ENCODE measurements at regions not wholly inside any gene's neighbourhood (a gene's known extent, or its start where the extent isn't known, plus 50 kb on each side); places are given as distances from the start of the nearest gene placed in this dataset.

- no peaks in the 10 kb centered on the region for H3K4me1 Mint-ChIP-seq
- no peak overlapping the region for H3K4me3 Mint-ChIP-seq
- no peak overlapping the region for H3K27ac Mint-ChIP-seq
- no peaks in the 10 kb centered on the region; the same call in 2 of the 3 replicates for H3K36me3 Mint-ChIP-seq (ENCODE audit: low read depth)
- no peak for TF ChIP-seq ZNF114 (CRISPR knock-in tag; IDR thresholded peaks at IDR 0.05)
- TF ChIP-seq CTCF (conservative IDR thresholded peaks at IDR 0.05; ENCODE audit: low read depth in 2 of 2), result no peak
- no peak for TF ChIP-seq EZH2phosphoT487 (IDR thresholded peaks at IDR 0.05; ENCODE audit: unreplicated experiment)
- TF ChIP-seq, protein P1, sequence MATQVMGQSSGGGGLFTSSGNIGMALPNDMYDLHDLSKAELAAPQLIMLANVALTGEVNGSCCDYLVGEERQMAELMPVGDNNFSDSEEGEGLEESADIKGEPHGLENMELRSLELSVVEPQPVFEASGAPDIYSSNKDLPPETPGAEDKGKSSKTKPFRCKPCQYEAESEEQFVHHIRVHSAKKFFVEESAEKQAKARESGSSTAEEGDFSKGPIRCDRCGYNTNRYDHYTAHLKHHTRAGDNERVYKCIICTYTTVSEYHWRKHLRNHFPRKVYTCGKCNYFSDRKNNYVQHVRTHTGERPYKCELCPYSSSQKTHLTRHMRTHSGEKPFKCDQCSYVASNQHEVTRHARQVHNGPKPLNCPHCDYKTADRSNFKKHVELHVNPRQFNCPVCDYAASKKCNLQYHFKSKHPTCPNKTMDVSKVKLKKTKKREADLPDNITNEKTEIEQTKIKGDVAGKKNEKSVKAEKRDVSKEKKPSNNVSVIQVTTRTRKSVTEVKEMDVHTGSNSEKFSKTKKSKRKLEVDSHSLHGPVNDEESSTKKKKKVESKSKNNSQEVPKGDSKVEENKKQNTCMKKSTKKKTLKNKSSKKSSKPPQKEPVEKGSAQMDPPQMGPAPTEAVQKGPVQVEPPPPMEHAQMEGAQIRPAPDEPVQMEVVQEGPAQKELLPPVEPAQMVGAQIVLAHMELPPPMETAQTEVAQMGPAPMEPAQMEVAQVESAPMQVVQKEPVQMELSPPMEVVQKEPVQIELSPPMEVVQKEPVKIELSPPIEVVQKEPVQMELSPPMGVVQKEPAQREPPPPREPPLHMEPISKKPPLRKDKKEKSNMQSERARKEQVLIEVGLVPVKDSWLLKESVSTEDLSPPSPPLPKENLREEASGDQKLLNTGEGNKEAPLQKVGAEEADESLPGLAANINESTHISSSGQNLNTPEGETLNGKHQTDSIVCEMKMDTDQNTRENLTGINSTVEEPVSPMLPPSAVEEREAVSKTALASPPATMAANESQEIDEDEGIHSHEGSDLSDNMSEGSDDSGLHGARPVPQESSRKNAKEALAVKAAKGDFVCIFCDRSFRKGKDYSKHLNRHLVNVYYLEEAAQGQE (IDR thresholded peaks at IDR 0.05; ENCODE audit: unreplicated experiment), result no peak
- TF ChIP-seq EZH2 (IDR thresholded peaks at IDR 0.05; ENCODE audit: low read depth, unreplicated experiment), result no peak
- no peak for TF ChIP-seq POLR2AphosphoS5 (IDR thresholded peaks at IDR 0.05; ENCODE audit: low read depth)
- TF ChIP-seq, protein P2, sequence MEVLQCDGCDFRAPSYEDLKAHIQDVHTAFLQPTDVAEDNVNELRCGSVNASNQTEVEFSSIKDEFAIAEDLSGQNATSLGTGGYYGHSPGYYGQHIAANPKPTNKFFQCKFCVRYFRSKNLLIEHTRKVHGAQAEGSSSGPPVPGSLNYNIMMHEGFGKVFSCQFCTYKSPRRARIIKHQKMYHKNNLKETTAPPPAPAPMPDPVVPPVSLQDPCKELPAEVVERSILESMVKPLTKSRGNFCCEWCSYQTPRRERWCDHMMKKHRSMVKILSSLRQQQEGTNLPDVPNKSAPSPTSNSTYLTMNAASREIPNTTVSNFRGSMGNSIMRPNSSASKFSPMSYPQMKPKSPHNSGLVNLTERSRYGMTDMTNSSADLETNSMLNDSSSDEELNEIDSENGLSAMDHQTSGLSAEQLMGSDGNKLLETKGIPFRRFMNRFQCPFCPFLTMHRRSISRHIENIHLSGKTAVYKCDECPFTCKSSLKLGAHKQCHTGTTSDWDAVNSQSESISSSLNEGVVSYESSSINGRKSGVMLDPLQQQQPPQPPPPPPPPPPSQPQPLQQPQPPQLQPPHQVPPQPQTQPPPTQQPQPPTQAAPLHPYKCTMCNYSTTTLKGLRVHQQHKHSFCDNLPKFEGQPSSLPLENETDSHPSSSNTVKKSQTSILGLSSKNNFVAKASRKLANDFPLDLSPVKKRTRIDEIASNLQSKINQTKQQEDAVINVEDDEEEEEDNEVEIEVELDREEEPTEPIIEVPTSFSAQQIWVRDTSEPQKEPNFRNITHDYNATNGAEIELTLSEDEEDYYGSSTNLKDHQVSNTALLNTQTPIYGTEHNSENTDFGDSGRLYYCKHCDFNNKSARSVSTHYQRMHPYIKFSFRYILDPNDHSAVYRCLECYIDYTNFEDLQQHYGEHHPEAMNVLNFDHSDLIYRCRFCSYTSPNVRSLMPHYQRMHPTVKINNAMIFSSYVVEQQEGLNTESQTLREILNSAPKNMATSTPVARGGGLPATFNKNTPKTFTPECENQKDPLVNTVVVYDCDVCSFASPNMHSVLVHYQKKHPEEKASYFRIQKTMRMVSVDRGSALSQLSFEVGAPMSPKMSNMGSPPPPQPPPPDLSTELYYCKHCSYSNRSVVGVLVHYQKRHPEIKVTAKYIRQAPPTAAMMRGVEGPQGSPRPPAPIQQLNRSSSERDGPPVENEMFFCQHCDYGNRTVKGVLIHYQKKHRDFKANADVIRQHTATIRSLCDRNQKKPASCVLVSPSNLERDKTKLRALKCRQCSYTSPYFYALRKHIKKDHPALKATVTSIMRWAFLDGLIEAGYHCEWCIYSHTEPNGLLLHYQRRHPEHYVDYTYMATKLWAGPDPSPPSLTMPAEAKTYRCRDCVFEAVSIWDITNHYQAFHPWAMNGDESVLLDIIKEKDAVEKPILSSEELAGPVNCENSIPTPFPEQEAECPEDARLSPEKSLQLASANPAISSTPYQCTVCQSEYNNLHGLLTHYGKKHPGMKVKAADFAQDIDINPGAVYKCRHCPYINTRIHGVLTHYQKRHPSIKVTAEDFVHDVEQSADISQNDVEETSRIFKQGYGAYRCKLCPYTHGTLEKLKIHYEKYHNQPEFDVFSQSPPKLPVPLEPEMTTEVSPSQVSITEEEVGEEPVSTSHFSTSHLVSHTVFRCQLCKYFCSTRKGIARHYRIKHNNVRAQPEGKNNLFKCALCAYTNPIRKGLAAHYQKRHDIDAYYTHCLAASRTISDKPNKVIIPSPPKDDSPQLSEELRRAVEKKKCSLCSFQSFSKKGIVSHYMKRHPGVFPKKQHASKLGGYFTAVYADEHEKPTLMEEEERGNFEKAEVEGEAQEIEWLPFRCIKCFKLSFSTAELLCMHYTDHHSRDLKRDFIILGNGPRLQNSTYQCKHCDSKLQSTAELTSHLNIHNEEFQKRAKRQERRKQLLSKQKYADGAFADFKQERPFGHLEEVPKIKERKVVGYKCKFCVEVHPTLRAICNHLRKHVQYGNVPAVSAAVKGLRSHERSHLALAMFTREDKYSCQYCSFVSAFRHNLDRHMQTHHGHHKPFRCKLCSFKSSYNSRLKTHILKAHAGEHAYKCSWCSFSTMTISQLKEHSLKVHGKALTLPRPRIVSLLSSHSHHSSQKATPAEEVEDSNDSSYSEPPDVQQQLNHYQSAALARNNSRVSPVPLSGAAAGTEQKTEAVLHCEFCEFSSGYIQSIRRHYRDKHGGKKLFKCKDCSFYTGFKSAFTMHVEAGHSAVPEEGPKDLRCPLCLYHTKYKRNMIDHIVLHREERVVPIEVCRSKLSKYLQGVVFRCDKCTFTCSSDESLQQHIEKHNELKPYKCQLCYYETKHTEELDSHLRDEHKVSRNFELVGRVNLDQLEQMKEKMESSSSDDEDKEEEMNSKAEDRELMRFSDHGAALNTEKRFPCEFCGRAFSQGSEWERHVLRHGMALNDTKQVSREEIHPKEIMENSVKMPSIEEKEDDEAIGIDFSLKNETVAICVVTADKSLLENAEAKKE (CRISPR knock-in tag; IDR thresholded peaks at IDR 0.05), result no peak
- TF ChIP-seq CREB1 (CRISPR knock-in tag; IDR thresholded peaks at IDR 0.05; ENCODE audit: low read depth), result no peak
- no peak for TF ChIP-seq JUNB (IDR thresholded peaks at IDR 0.05; ENCODE audit: unreplicated experiment)
- TF ChIP-seq ZNF331 (CRISPR knock-in tag; IDR thresholded peaks at IDR 0.05; ENCODE audit: low read depth), result no peak
- no peak for TF ChIP-seq STAT1 (IDR thresholded peaks at IDR 0.05; ENCODE audit: unreplicated experiment)
- TF ChIP-seq NANOG (IDR thresholded peaks at IDR 0.05; ENCODE audit: borderline replicate concordance), result no peak
- TF ChIP-seq, protein P3, sequence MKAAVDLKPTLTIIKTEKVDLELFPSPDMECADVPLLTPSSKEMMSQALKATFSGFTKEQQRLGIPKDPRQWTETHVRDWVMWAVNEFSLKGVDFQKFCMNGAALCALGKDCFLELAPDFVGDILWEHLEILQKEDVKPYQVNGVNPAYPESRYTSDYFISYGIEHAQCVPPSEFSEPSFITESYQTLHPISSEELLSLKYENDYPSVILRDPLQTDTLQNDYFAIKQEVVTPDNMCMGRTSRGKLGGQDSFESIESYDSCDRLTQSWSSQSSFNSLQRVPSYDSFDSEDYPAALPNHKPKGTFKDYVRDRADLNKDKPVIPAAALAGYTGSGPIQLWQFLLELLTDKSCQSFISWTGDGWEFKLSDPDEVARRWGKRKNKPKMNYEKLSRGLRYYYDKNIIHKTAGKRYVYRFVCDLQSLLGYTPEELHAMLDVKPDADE (IDR thresholded peaks at IDR 0.05), result no peak
- Histone ChIP-seq H3K4me3 (no peak overlapping the region), H3K36me3 (ENCODE audit: insufficient read depth) (no peaks in the 10 kb centered on the region), H3K9me2 (ENCODE audit: insufficient read depth) (peaks cover 6% of the 10 kb centered on the region; the same call in 1 of the 2 replicates), H3K27me3 (ENCODE audit: insufficient read depth) (no peaks in the 10 kb centered on the region), H3F3A (replicated peaks; ENCODE audit: low read depth) (no peaks in the 10 kb centered on the region), H3K27ac (ENCODE audit: low read depth) (no peak overlapping the region), H3K4me2 (no peak overlapping the region), H2AFZ (no peak overlapping the region), H4K20me1 (replicated peaks; ENCODE audit: insufficient read depth) (no peaks in the 10 kb centered on the region), H3K79me2 (replicated peaks; ENCODE audit: insufficient read depth) (no peaks in the 10 kb centered on the region), H3K4me1 (ENCODE audit: insufficient read depth) (no peaks in the 10 kb centered on the region)
- H3K27me3 Mint-ChIP-seq (ENCODE audit: insufficient read depth, low read depth, poor library complexity), result peaks cover 3% of the 10 kb centered on the region
- ATAC-seq (no peak), DNase-seq (ENCODE audit: low spot score) (no peak)
- no peaks in the 10 kb centered on the region; the same call in 2 of the 3 replicates for H3K9me3 Mint-ChIP-seq
Measured at GRCh38 chr6:88545991-88546390, 379.8 kb upstream of the CNR1 start.
